CD4-positive, alpha-beta T cell (primary cell): ENCODE measurements at regions not wholly inside any gene's neighbourhood (a gene's known extent, or its start where the extent isn't known, plus 50 kb on each side); places are given as distances from the start of the nearest gene placed in this dataset.

Source experiments
- ATAC-seq: fragments of 200-7000 bp; cut with Tn5 transposase; one replicate; pipeline ENCODE4 v1.10.0; 2022; ENCODE audit warnings: mild to moderate bottlenecking; ENCODE audit not compliant: poor library complexity
- CTCF ChIA-PET: fragments of 350-600 bp; sonication (Branson Sonifier 250); formaldehyde crosslinking; loops from one replicate; lab custom pipeline; 2021; ENCODE audit warnings: antibody characterized with exemption, inconsistent platforms; lab: Charles Lee
- POLR2A ChIA-PET: fragments of 350-600 bp; sonication (Branson Sonifier 250); formaldehyde crosslinking; loops from one replicate; lab custom pipeline; 2021; ENCODE audit warnings: antibody characterized with exemption, inconsistent platforms; lab: Charles Lee
- DNase-seq, 14 experiments: peaks; one replicate each; pipeline ENCODE4 v3.0.0-alpha.2; 2013 to 2020; ENCODE audit warnings: mixed read lengths in 2 of 14
- H3K27ac ChIP-seq, 2 donors: one replicate each; pipeline versions ENCODE4 v1.5.1 to v1.7.0; 2013; ENCODE audit warnings: low read length in 2 of 2, low read depth in 1 of 2, mild to moderate bottlenecking in 1 of 2
- H3K27me3 ChIP-seq, 2 experiments: 1 replicate in 1 of 2; 2 replicates in 1 of 2; pipeline versions ENCODE4 v1.6.1 to v1.7.0; 2013; ENCODE audit warnings: low read length in 2 of 2, control low read depth in 1 of 2, mild to moderate bottlenecking in 1 of 2, moderate library complexity in 1 of 2; ENCODE audit not compliant: insufficient read depth in 2 of 2, control insufficient read depth in 1 of 2
- H3K36me3 ChIP-seq: one replicate; pipeline ENCODE4 v1.6.1; 2013; ENCODE audit warnings: low read length, control low read depth; ENCODE audit not compliant: insufficient read depth
- H3K4me1 ChIP-seq: one replicate; pipeline ENCODE4 v1.6.1; 2013; ENCODE audit warnings: low read length, control low read depth; ENCODE audit not compliant: insufficient read depth
- H3K4me3 ChIP-seq: one replicate; pipeline ENCODE4 v1.5.1; 2013; ENCODE audit warnings: mild to moderate bottlenecking, low read length, moderate library complexity
- H3K9me3 ChIP-seq, 2 experiments: 1 replicate in 1 of 2; 2 replicates in 1 of 2; pipeline versions ENCODE4 v1.6.1 to v1.7.0; 2013; ENCODE audit warnings: low read length in 2 of 2, mild to moderate bottlenecking in 2 of 2, control low read depth in 1 of 2, moderate library complexity in 1 of 2; ENCODE audit not compliant: control insufficient read depth in 1 of 2, insufficient read depth in 1 of 2
- H3K27ac Mint-ChIP-seq: one replicate; pipeline ENCODE4 v1.8.0; 2020; ENCODE audit warnings: mixed read lengths
- H3K27me3 Mint-ChIP-seq: one replicate; pipeline ENCODE4 v1.8.0; 2021; ENCODE audit warnings: mixed read lengths
- H3K36me3 Mint-ChIP-seq: one replicate; pipeline ENCODE4 v1.8.0; 2021; ENCODE audit warnings: low read depth, mixed read lengths
- H3K4me1 Mint-ChIP-seq: one replicate; pipeline ENCODE4 v1.8.0; 2021; ENCODE audit warnings: low read depth, mixed read lengths
- H3K4me3 Mint-ChIP-seq: one replicate; pipeline ENCODE4 v1.8.0; 2020; ENCODE audit warnings: mild to moderate bottlenecking, mixed read lengths
- H3K9me3 Mint-ChIP-seq: one replicate; pipeline ENCODE4 v1.8.0; 2020; ENCODE audit warnings: mixed read lengths
- CTCF ChIP-seq: fragments of 200-600 bp; IDR thresholded peaks from one replicate; pipeline ENCODE4 v1.8.0; 2022; ENCODE audit warnings: antibody characterized with exemption, mild to moderate bottlenecking
- intact Hi-C, 2 experiments: fragments of 100-400 bp; cut with DNase I in 1 of 2; cut with micrococcal nuclease in 1 of 2; formaldehyde crosslinking; loops; one replicate each; pipeline versions ENCODE4 v1.15.1 to v1.9.0; 2023 to 2025; cut with DNase I, micrococcal nuclease

- Histone ChIP-seq H3K36me3 (no peaks in the 10 kb centered on the region), H3K4me1 (peaks cover 11% of the 10 kb centered on the region), H3K27me3 (no peaks in the 10 kb centered on the region), H3K9me3 (peaks cover 0 to 4% of the 10 kb centered on the region in 2 experiments), H3K27ac (no peak overlapping the region), H3K4me3 (no peak overlapping the region)
- no peaks in the 10 kb centered on the region for H3K27me3 Mint-ChIP-seq
- H3K4me1 Mint-ChIP-seq: peaks cover 26% of the 10 kb centered on the region
- ATAC-seq: no peak
- H3K4me3 Mint-ChIP-seq: no peak overlapping the region
- TF ChIP-seq CTCF: no peak
- H3K27ac Mint-ChIP-seq: no peak overlapping the region
- POLR2A ChIA-PET: interaction anchor here (0.6 to 2.0 kb wide), 5 partner anchors 9 to 39 kb away, joined by 3 to 5 read pairs (median 3); no protein-coding TSS in a partner anchor
- no peaks in the 10 kb centered on the region for H3K36me3 Mint-ChIP-seq
- no peak for DNase-seq
- CTCF ChIA-PET: no interaction called here
- H3K9me3 Mint-ChIP-seq: no peaks in the 10 kb centered on the region
- intact Hi-C loops: no loop called here
Measured at GRCh38 chr14:65320661-65321308, 91.7 kb upstream of the FUT8 start.

- peak in 1 of 14 experiments; percentile 12 for DNase-seq
- no peak for TF ChIP-seq CTCF
- peaks cover 11% of the 10 kb centered on the region for H3K4me1 ChIP-seq
- peaks cover 0 to 1% of the 10 kb centered on the region in 2 experiments for H3K9me3 ChIP-seq
- no peak for ATAC-seq
- Mint-ChIP-seq H3K27me3 (no peaks in the 10 kb centered on the region), H3K4me3 (no peak overlapping the region), H3K4me1 (peaks cover 26% of the 10 kb centered on the region), H3K36me3 (no peaks in the 10 kb centered on the region), H3K9me3 (no peaks in the 10 kb centered on the region), H3K27ac (no peak overlapping the region)
- ChIA-PET CTCF (no interaction called here), POLR2A (interaction anchor here (0.6 to 2.0 kb wide), 5 partner anchors 8 to 39 kb away, joined by 3 to 5 read pairs (median 3); no protein-coding TSS in a partner anchor)
- H3K4me3 ChIP-seq: no peak overlapping the region
- no peak overlapping the region for H3K27ac ChIP-seq
- no peaks in the 10 kb centered on the region for H3K27me3 ChIP-seq
- H3K36me3 ChIP-seq: no peaks in the 10 kb centered on the region
- intact Hi-C loops: no loop called here
Measured at GRCh38 chr14:65321370-65321875, 91.1 kb upstream of the FUT8 start.

- Mint-ChIP-seq H3K4me1 (peaks cover 16% of the 10 kb centered on the region), H3K27me3 (no peaks in the 10 kb centered on the region), H3K4me3 (no peak overlapping the region), H3K9me3 (no peaks in the 10 kb centered on the region), H3K36me3 (no peaks in the 10 kb centered on the region), H3K27ac (no peak overlapping the region)
- ATAC-seq: no peak
- ChIA-PET CTCF (no interaction called here), POLR2A (interaction anchor here (1.6 kb wide), 1 partner anchor 9 kb away, joined by 4 read pairs; no protein-coding TSS in a partner anchor)
- Histone ChIP-seq H3K36me3 (no peaks in the 10 kb centered on the region), H3K27ac (no peak overlapping the region), H3K9me3 (no peaks in the 10 kb centered on the region), H3K27me3 (peaks cover 0 to 2% of the 10 kb centered on the region in 2 experiments), H3K4me3 (no peak overlapping the region), H3K4me1 (peaks cover 5% of the 10 kb centered on the region)
- no peak for DNase-seq
- intact Hi-C loops: no loop called here
- TF ChIP-seq CTCF: no peak
Measured at GRCh38 chr14:65329481-65329880, 83.0 kb upstream of the FUT8 start.
